DMS79 treated with DMSO at 0.1 percent for 48 hours (cell line): ENCODE measurements at regions not wholly inside any gene's neighbourhood (a gene's known extent, or its start where the extent isn't known, plus 50 kb on each side); places are given as distances from the start of the nearest gene placed in this dataset.
"Not testable (repeated sequence)": the region's sequence is repeated elsewhere in the genome, so short reads cannot be mapped to it uniquely, and the experiment has no call there.

Experiments
- DNase-seq: peaks from one replicate; lab custom pipeline; 2025; lab: John Stamatoyannopoulos, UW

DNA sequence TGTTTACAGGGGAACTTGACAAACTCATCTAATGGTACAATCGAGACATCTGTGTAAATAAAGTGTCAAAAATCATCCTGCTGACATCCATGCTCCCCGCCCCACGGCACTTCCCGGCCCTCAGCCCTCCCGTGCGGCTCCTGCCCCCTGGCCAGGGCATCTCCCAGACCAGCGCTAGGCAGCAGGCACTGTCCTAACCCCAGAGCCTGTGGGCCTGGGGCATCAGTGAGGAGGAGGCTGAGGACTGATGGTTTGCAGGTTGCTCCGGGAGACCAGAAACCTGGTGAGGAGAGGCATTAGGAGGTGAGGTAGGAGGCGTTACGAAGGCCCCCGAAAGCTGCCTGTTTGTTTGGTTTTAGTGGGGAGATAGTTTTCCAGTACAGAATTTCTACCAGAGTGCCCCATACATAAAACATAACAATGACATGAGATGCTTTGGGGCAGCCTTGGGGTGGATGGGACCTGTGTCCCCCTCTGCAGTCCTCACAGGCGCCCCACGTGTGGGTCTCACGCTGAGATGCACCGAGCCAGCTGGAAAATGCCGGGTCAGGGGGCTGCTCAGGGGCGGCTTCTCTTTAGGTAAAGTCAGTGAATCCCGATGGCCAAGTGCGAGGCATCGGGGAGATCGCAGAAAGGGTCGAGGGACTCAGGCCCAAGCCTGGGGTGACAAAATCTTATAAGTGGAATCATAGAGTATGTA, 114.2 kb downstream of the RTP5 start:
- DNase-seq = no peak

DNA sequence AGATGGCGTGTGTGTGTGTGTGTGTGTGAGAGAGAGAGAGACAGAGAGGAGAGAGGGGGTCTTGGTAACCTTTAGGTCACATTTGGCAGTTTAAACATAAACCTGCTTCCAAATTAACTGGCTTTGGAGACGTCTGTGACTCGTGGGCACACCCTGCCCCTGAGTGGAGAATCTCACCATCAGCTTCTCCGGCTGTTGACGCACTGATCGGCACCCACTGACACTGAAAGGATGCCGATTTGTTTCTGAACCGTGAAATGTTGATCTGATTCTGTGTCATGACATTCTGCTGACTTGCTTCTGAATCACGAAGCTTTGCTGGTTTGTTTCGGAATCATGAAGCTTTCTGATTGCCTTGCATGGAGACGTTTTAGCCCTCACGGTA, 114.7 kb downstream of the RTP5 start:
- no peak for DNase-seq

DNA sequence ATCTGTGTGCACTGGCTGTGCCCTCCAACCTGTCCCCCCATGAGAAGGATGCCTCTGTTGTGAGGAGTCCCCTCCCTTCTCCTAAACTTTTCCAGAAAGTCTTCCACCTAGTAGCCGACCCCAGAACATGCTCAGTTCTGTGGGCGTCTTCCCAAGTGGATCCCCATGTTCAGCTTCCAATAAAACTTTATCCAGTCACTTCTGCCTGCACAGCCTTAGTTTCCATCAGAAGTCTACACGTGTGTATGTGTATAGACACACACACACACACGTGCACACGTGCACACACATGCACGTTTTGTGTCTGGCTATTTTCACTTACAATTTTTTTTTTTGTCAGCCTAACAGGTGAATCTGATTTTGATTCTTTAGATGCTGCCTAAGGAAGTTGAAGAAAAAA, 115.1 kb downstream of the RTP5 start:
- DNase-seq = no peak

DNA sequence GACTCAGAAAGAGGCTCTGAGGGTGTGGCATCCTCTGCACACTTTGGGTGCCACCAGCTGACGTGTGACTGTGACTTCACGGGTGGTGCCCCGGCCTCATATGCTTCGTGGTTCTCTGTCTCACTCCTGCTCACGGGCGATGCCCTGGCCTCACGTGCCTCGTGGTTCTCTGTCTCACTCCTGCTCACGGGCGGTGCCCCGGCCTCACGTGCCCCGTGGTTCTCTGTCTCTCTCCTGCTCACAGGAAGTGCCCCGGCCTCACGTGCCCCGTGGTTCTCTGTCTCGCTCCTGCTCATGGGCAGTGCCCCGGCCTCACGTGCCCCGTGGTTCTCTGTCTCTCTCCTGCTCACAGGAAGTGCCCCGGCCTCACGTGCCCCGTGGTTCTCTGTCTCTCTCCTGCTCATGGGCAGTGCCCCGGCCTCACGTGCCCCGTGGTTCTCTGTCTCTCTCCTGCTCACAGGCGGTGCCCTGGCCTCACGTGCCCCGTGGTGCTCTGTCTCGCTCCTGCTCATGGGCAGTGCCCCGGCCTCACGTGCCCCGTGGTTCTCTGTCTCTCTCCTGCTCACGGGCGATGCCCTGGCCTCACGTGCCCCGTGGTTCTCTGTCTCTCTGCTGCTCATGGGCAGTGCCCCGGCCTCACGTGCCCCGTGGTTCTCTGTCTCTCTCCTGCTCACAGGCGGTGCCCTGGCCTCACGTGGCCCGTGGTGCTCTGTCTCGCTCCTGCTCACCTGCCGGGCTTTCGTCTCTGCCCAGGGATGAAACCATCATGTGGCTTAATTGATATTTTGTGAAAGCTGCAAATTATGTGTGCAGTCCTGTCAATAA, 115.8 kb downstream of the RTP5 start:
- DNase-seq = not testable (repeated sequence)

DNA sequence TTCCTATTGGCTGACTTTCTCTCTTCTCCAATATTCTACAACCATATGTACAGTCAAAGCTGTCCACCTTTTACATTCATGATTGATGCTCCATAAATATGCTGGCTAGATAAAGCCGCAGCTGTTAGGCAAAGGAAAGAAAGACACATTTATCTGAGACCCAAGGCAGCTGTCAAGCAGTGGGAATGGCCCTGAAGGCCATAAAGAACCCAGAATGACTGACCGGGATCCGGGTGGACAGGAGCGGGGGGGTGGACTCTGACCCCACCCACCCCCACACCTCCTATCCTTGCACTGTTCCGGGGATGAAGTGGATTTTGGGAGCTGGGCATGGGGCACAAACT, 116.4 kb downstream of the RTP5 start:
- DNase-seq = no peak

DNA sequence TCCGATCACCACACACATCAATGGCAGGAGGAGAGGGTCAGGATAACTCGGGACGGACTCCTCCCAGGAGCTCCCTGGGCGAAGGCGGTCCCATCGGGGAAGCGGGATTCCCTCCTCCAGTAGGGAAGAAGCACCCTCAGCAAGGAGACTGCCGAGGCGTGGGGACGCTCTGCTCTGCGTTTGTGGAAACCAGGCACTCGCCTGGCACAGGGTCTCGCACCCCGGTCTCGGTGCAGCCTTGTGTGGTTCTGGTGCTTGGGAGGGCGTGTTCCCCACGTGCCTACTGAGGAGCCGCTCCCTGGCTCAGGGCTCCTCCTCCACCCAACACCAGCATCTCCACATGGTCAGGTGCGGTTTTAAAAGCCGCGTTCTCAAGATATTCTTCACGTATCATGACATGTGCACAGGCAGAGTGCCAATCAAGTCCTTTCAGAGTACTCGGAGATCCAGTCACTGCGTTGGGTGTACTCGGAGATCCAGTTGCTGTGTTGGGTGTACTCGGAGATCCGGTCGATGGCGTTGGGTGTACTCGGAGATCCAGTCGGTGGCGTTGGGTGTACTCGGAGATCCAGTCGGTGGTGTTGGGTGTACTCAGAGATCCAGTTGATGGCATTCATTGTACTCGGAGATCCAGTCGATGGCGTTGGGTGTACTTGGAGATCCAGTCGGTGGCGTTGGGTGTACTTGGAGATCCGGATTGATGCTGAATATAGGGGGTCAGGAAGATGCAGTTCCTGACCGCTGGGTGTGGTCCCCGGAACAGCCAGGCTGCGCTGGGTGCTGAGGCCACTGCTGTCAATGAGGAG, 117.5 kb downstream of the RTP5 start:
- DNase-seq = no peak

DNA sequence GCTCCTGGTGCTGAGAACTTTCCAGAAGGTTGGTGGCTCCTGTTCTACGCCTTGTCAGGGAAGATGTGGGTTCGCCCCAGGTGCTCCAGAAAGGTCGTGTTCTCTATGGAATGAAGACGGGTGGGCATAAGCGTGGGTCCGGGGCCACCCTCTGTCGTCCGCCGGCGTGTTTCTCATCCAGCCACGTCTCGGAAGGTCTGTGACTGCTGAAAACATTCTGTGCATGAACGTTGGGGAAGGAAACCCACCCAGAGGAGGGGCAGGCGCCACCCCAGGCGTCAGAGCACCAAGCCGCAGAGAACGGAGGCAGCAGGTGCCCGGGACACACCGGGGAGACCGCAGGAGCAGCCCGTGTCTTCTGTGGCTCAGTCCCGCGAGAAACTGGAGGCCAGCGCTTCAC, 118.2 kb downstream of the RTP5 start:
- DNase-seq = no peak

DNA sequence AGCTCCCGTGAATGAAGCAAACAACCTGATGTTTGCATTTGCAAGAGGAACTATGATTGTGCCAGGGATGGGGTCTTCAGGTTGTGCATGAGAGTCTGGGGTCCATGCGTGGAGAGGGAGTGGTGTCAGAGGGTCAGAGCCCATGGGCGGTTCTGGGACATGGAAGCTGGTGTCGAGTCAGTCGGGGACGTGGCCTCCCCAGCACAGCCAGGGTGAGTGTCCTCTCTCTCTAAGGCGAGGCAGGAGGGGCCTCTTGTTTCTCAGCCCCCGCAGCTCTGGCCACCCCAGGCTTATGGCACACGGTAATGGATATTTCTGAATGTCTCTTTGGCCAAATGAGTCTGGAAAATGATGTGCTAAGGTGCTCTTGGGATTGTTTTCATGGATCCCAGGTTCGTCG, 118.6 kb downstream of the RTP5 start:
- no peak for DNase-seq

DNA sequence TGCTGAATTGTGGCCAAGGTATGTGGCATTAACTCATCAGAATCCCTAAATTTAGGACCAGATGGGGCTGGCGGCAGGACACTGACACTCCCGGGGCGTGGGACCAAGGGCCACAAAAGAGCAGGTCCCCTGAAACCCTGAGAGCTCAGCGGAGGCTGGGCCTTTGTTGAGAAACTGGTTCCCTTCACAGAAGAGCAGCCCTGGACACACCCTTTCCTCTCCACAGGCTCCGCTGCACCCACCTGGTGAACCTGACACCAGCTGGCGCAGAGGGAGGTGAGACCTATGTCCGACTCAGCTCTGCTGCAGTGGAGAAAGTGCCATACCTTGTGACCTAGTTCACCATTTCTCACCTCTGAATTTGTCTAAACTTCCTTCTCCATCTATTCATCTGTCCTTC, 119.5 kb downstream of the RTP5 start:
- no peak for DNase-seq

DNA sequence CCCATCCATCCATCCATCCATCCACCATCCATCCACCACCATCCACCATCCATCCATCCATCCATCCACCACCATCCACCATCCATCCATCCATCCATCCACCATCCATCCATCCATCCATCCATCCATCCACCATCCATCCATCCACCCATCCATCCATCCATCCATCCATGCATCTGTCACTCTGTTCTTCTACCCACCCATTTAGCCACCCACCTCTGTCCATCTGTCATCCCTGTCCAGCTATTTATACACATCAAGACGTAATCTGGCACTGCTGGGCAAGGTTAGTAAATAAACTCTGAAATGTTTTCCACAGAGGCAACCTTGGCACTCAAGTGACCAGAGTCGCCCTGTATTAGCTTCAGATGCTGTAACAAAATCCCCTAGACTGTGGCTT, 120.9 kb downstream of the RTP5 start:
- DNase-seq = no peak

DNA sequence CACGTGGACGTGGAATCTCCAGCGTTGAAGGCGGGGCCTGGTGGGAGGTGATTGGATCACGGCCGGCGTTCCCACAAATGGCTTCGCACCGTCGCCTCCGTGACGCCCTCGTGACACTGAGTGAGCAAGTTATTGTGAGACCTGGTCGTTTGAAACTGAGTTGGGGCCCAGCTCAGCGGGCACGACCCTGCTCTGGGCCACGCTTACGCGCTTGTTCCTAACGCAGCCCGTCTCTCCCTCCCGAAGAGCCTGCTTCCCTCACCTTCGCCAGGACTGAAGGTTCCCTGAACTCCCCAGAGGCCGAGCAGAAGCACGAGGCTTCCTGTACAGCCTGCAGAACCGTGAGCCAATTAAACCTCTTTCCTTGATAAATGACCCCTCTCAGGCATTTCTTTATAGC, 121.8 kb downstream of the RTP5 start:
- DNase-seq = no peak

DNA sequence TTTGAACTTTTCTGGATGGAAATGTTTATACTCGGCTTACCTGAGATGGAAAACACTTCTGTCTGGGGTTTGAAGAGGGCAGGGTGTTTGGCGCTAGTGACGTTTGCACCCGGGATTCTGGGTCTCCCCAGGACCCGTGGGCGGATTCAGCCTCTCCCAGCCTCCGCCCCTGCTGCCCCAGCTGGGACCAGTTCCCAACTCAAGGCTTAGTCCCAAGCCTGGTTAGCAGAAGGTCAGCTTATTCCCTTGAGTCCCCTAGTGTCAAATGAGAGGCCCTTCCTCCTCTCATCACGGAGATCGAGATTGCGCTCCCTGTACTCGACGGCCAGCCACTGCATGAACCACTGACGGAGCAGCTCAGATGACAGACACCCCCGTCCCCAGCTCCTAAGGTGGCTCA, 123.2 kb downstream of the RTP5 start:
- no peak for DNase-seq

DNA sequence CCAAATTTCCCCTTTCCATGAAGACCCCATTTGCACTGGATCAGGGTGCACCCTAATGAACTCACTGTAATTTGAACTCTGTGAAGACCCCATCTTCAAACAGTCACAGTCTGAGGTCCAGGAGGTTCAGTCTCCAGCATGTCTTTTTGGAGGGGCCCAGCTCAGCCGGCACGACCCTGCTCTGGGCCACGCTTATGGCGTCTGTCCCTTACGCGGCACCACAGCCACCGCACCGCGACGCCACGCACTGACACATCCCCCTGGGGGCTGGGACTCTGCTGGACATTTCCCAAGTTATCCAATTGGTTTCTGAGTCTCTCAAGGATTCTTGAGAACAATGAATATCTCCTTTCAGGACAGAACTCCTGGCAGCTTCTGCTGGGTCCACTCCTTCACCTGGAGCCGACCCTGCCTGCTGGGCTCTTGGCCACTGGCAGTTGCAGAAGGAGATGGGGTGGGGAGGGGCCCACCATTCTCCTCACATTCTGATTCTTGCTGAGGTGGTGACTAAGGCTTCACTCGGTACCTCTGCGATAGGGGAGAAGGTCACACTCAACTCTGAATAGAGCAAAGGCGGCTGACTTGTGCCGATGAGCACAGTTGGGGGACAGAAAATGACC, 124.0 kb downstream of the RTP5 start:
- DNase-seq = no peak

DNA sequence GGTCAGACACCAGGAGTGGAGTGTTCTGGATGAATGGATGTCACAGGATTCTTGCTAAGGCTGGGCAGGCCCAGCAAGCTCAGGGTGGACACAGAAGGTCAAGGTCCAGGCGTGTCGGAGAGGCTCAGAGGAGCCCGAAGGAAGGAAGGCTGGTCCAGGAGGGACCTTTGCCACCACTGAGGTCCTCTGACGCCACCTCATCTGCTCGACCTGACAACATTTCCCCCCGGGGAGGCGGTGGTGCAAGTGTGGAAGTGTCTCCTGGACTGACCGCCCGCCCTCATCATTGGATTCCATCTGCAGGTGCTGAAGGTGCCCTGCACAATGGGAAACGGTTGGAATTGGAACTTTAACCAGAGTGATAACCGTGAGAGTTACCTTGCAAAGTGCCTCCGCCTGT, 124.6 kb downstream of the RTP5 start:
- no peak for DNase-seq

DNA sequence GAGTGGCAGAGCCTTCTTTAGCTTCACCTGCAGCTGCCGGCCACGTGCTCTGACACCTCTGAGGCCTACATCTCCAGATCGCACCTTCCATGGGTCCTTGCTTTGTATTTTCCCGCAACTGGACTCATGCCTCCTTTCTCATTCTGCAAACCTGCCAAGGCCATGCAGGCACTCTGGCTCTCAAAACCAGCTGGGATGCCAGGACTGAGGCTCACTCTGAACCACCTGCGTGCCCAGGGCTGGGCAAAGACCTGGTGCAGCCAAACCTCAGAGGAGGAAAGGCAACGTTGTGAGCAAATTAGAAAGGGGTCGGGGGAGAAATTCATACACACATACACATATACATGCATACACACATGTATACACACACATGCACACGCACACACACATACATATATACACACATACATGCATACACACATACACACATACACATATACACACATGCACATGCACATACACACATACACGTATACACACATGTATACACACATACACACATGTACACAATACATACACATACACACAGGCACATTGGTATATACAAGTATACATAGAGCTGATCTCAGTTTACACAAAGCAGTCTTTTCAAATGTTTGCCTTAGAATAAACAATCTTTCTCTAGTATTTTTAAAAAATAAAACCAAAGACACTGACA, 125.2 kb downstream of the RTP5 start:
- DNase-seq = no peak

DNA sequence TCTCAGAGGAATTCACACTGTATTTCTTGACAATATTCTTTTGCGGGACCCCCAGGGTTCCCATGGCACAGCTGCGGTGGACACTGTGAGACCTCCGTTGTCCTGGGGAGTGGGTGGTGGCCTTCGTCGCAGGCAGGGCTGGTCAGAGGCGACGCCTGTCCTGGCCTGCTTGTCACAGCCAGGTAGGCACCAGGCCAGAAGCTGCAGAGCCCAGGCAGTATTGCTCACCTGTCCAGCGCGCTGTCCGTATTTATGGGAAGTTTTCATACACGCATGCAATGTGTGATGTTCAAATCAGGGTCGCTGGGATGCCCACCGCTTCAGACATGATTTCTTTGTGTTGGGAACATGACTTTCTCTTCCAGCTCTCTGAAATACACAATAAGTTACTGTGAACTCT, 126.6 kb downstream of the RTP5 start:
- no peak for DNase-seq

DNA sequence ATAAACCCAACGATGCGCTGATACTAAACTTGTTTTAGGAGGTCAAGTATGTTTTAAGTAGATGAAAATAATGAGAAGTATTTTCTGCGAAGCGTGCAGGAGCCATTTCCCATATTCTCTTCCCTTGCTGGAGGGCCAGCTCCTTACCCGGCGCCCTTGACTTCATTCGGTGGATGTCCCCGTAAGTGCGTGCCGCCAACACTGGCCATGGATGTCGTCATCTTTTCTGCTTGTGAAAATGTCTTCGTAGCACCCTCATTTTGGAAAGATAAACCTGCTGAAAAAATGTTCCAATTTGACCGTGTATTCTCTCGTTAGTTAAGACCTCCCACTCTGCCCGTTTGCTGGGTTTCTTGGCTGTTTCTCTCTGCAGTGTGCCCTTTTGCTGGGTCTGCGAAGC, 127.5 kb downstream of the RTP5 start:
- DNase-seq = no peak

DNA sequence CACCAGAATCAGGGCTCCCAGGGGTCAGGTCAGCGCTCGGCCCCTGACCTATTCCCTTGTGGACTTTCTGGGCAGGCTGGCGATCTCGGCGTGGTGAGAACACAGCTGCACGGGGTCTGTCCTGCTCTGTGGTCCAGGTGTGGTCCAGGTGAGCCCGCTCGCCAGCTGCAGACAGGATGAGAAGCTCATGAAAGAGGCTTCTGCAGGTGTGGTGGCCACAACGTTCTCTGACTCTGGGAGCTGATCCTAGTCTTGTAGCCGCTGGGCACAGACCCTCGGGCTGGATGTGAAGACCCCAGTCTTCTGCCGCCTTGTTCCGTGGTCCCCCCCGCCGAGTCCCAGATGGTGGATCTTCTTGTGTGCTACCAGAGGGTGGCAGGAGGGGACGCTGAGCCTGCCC, 129.7 kb downstream of the RTP5 start:
- no peak for DNase-seq

DNA sequence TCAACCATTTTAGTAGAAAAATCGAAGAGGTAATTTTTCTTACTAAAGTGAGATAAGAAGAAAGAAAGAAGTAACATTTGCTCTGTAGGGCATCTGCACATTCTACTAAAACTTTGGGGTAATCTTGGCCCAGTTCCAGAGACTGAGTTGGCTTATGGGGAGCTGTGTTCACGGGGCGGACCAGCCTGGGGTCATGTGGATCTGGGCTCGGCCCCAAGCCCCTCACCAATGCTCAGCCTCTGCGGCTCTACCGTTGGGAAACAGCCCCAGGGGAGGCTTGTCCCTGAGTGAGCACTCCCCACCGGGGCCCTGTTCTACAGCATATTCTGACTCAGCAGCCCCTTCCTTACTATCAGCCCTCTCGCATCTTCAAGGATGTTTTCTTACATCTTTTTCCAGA, 132.3 kb downstream of the RTP5 start:
- DNase-seq = no peak

DNA sequence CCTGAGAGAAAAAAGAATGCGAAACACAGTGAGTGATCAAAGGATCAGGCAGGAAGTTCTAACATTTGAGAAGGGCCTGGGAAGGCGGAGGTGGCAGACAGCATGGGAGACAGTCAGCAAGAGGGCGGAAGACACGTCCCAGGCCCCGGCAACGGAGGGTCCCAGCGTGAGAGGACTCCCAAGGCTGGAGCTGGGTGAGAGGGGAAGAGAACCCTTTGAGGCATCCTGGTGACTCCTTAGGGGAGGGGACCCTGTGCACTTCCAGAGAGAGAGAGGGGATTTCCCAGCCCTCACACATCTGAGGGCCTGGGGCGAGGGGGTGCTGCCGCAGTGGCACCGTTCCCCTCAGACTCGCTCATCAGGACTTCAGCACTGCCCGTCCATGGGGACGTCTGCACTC, 133.4 kb downstream of the RTP5 start:
- DNase-seq = no peak

DNA sequence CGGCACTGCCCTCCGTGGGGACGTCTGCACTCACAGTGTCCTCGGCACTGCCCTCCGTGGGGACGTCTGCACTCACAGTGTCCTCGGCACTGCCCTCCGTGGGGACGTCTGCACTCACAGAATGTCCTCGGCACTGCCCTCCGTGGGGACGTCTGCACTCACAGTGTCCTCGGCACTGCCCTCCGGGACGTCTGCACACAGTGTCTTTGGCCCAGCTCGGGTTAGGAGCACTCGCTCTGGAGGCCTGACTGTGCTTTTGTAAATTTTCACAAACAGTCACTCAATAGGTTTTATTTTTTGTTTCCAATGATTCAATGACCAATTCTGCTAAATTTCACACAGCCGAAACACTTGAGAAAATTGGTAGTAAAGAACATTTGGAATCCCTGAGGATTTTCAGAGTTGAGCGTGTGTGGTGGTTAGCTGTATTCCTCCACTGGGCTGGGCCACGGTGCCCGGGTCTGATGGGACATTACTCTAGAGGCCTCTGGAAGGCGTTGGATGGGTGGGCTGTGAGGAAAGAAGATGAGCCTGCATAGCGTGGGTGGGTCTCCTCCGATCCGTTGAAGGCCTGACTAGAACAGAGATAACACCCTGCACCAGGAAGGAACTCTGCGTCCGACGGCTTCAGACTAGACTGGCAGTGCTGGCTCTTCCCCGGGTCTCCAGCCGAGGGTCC, 134.8 kb downstream of the RTP5 start:
- DNase-seq = no peak

DNA sequence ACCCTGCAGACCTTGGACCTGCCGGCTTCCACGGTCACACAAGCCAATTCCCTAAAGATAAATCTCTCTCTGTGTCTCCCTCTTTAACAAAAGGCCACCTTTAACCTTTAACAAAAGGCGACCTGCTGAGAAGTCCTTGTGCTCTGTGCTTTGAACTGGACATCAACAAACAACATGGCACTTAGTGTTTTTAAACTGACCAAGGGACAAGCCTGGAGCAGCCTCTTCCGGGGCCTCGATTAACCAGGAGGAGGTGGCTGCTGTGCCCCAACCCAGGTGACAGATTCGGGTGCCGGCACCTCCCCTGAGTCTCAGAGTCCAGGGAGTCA, 135.3 kb downstream of the RTP5 start:
- no peak for DNase-seq
